WTC11 (cell line): ENCODE measurements at regions not wholly inside any gene's neighbourhood (a gene's known extent, or its start where the extent isn't known, plus 50 kb on each side); places are given as distances from the start of the nearest gene placed in this dataset.

Experiments used
- CREB1 ChIP-seq: sonication (generic); formaldehyde crosslinking; IDR thresholded peaks from 2 replicates; pipeline ENCODE4 v1.8.0; 2023; ENCODE audit warnings: mild to moderate bottlenecking, missing genetic modification reagents
- CTCF ChIP-seq: fragments of 200-600 bp; IDR thresholded peaks from 2 replicates; pipeline ENCODE4 v1.8.0; 2022; ENCODE audit warnings: antibody characterized with exemption
- E2F4 ChIP-seq: sonication (generic); formaldehyde crosslinking; IDR thresholded peaks from 2 replicates; pipeline ENCODE4 v1.8.1; 2022; ENCODE audit warnings: low read depth, mild to moderate bottlenecking, moderate library complexity, missing genetic modification reagents, borderline replicate concordance
- GABPB1 ChIP-seq: sonication (generic); formaldehyde crosslinking; IDR thresholded peaks from 2 replicates; pipeline ENCODE4 v1.8.1; 2023; ENCODE audit warnings: mild to moderate bottlenecking, missing genetic modification reagents
- JUN ChIP-seq: sonication (generic); formaldehyde crosslinking; IDR thresholded peaks from 2 replicates; pipeline ENCODE4 v1.8.0; 2023; ENCODE audit warnings: mild to moderate bottlenecking, missing genetic modification reagents
- MYBL2 ChIP-seq: sonication (generic); formaldehyde crosslinking; IDR thresholded peaks from 2 replicates; pipeline ENCODE4 v1.8.1; 2023; ENCODE audit warnings: mild to moderate bottlenecking, moderate library complexity, missing genetic modification reagents
- ZNF317 ChIP-seq: sonication (generic); formaldehyde crosslinking; IDR thresholded peaks from 2 replicates; pipeline ENCODE4 v1.8.1; 2023; ENCODE audit warnings: low read depth, mild to moderate bottlenecking, moderate library complexity, missing genetic modification reagents, borderline replicate concordance

- TF ChIP-seq MYBL2 (no peak), CREB1 (CRISPR knock-in tag) (no peak), CTCF (no peak), E2F4 (CRISPR knock-in tag) (no peak), JUN (CRISPR knock-in tag) (no peak), GABPB1 (CRISPR knock-in tag) (no peak), ZNF317 (no peak)
These were observed 125.0 kb upstream of the ATP2B1 start for GRCh38 chr12:89833337-89834252.
